ENCODE measurements at regions not wholly inside any gene's neighbourhood (a gene's known extent, or its start where the extent isn't known, plus 50 kb on each side); places are given as distances from the start of the nearest gene placed in this dataset.

DNA sequence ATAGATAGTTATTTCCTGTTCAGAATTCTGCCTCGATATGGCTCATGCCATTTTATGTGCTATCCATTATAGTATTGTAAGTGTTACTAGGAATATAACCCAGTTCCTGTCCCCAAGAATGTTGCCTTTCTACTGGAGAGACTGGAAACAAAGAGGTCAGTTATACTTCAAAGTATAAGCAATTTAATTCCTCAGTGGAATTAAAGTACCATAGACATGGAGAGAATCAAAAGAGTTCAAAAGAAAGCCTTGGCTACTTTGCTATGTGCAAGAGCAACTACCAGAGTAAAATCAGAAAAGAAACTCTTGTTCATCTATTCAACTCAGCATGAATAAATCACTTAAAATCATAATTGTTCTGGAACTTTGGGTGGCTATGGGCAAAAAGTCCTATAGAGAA lies 173.2 kb upstream of the EEA1 start:
- Histone ChIP-seq H3K79me2 (ENCODE audit: insufficient read depth, low read length) (no peaks in the 10 kb centered on the region), H3K4me1 (ENCODE audit: insufficient read depth, low read length, poor library complexity, severe bottlenecking) (no peaks in the 10 kb centered on the region), H3K4me2 (ENCODE audit: low read depth, low read length, poor library complexity, severe bottlenecking) (no peak overlapping the region), H3K9me3 (ENCODE audit: insufficient read depth, low read depth, low read length) (no peaks in the 10 kb centered on the region), H3K36me3 (ENCODE audit: insufficient read depth, low read length) (no peaks in the 10 kb centered on the region), H4K20me1 (ENCODE audit: insufficient read depth, low read length, poor library complexity, severe bottlenecking) (no peaks in the 10 kb centered on the region), H3F3A (ENCODE audit: low read depth) (no peaks in the 10 kb centered on the region), H3K4me3 (ENCODE audit: low read length, poor library complexity, severe bottlenecking) (no peak overlapping the region), H3K9ac (ENCODE audit: low read depth, low read length, poor library complexity, severe bottlenecking) (no peak overlapping the region), H2AFZ (ENCODE audit: low read length) (no peak overlapping the region), H3K9me2 (replicated peaks; ENCODE audit: low read depth, low read length) (no peaks in the 10 kb centered on the region), H3K27me3 (ENCODE audit: insufficient read depth, low read length, poor library complexity, severe bottlenecking) (no peaks in the 10 kb centered on the region)
- no peak for TF ChIP-seq EZH2phosphoT487 (IDR thresholded peaks at IDR 0.05; ENCODE audit: borderline replicate concordance)
- TF ChIP-seq, protein P1, sequence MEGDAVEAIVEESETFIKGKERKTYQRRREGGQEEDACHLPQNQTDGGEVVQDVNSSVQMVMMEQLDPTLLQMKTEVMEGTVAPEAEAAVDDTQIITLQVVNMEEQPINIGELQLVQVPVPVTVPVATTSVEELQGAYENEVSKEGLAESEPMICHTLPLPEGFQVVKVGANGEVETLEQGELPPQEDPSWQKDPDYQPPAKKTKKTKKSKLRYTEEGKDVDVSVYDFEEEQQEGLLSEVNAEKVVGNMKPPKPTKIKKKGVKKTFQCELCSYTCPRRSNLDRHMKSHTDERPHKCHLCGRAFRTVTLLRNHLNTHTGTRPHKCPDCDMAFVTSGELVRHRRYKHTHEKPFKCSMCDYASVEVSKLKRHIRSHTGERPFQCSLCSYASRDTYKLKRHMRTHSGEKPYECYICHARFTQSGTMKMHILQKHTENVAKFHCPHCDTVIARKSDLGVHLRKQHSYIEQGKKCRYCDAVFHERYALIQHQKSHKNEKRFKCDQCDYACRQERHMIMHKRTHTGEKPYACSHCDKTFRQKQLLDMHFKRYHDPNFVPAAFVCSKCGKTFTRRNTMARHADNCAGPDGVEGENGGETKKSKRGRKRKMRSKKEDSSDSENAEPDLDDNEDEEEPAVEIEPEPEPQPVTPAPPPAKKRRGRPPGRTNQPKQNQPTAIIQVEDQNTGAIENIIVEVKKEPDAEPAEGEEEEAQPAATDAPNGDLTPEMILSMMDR (conservative IDR thresholded peaks at IDR 0.05; ENCODE audit: low read length) = no peak

DNA sequence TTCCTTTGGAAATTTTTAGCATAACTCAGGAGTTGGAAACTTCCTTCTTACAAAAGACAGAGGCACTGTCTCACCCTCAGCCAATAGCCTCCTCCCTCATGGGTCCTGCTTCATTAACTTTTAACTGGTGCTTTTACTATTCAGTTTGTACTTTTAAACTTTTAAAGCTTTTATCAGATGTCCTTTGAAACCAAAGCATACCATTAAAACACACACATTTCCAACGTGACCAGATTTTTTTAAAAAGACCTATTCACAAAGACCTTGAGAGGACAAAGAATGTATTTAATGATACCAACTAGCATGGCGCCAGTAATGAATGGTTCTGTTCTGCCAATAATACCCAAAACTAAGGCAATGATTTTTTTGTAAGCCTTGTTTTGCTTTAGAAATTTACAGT lies 173.6 kb upstream of the EEA1 start:
- Histone ChIP-seq H3K4me3 (ENCODE audit: low read length, poor library complexity, severe bottlenecking) (no peak overlapping the region), H3K4me1 (ENCODE audit: insufficient read depth, low read length, poor library complexity, severe bottlenecking) (no peaks in the 10 kb centered on the region), H4K20me1 (ENCODE audit: insufficient read depth, low read length, poor library complexity, severe bottlenecking) (no peaks in the 10 kb centered on the region), H3K27me3 (ENCODE audit: insufficient read depth, low read length, poor library complexity, severe bottlenecking) (no peaks in the 10 kb centered on the region), H3K79me2 (ENCODE audit: insufficient read depth, low read length) (no peaks in the 10 kb centered on the region), H3F3A (ENCODE audit: low read depth) (no peaks in the 10 kb centered on the region), H3K4me2 (ENCODE audit: low read depth, low read length, poor library complexity, severe bottlenecking) (no peak overlapping the region), H3K36me3 (ENCODE audit: insufficient read depth, low read length) (no peaks in the 10 kb centered on the region), H2AFZ (ENCODE audit: low read length) (no peak overlapping the region), H3K9ac (ENCODE audit: low read depth, low read length, poor library complexity, severe bottlenecking) (no peak overlapping the region), H3K9me3 (ENCODE audit: insufficient read depth, low read depth, low read length) (no peaks in the 10 kb centered on the region), H3K9me2 (replicated peaks; ENCODE audit: low read depth, low read length) (no peaks in the 10 kb centered on the region)
- no peak for TF ChIP-seq EZH2phosphoT487 (IDR thresholded peaks at IDR 0.05; ENCODE audit: borderline replicate concordance)
- TF ChIP-seq, protein P1 (conservative IDR thresholded peaks at IDR 0.05; ENCODE audit: low read length) = no peak

DNA sequence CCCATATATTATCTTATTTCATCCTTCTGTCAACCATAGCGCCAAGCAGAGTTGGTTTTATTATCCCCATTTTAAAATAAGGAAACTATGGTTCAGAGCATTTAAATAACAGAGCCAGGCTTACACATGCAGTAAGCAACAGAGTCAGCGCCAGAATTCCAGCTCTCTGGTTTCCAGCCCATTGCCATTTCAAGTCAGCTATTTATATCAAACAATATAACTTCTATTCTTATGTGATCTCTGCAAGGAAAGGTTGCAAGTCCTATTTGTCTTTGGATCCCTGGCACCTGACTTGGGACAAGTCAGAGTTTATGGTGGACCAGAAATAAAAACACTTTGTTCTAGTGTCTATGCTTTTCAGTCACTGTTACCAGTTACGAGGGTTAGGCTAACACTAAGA lies 174.1 kb upstream of the EEA1 start:
- H3K79me2 ChIP-seq (ENCODE audit: insufficient read depth, low read length) = no peaks in the 10 kb centered on the region
- no peaks in the 10 kb centered on the region for H4K20me1 ChIP-seq (ENCODE audit: insufficient read depth, low read length, poor library complexity, severe bottlenecking)
- no peaks in the 10 kb centered on the region for H3K9me3 ChIP-seq (ENCODE audit: insufficient read depth, low read depth, low read length)
- H3K4me2 ChIP-seq (ENCODE audit: low read depth, low read length, poor library complexity, severe bottlenecking) = no peak overlapping the region
- H3F3A ChIP-seq (ENCODE audit: low read depth) = no peaks in the 10 kb centered on the region
- no peaks in the 10 kb centered on the region for H3K4me1 ChIP-seq (ENCODE audit: insufficient read depth, low read length, poor library complexity, severe bottlenecking)
- no peak overlapping the region for H2AFZ ChIP-seq (ENCODE audit: low read length)
- H3K36me3 ChIP-seq (ENCODE audit: insufficient read depth, low read length) = no peaks in the 10 kb centered on the region
- H3K4me3 ChIP-seq (ENCODE audit: low read length, poor library complexity, severe bottlenecking) = no peak overlapping the region
- H3K9ac ChIP-seq (ENCODE audit: low read depth, low read length, poor library complexity, severe bottlenecking) = no peak overlapping the region
- TF ChIP-seq, protein P1 (conservative IDR thresholded peaks at IDR 0.05; ENCODE audit: low read length) = no peak
- no peak for TF ChIP-seq EZH2phosphoT487 (IDR thresholded peaks at IDR 0.05; ENCODE audit: borderline replicate concordance)
- no peaks in the 10 kb centered on the region for H3K27me3 ChIP-seq (ENCODE audit: insufficient read depth, low read length, poor library complexity, severe bottlenecking)
- H3K9me2 ChIP-seq (replicated peaks; ENCODE audit: low read depth, low read length) = no peaks in the 10 kb centered on the region
